DMS153 treated with DMSO at 0.1 percent for 48 hours (cell line): ENCODE measurements at regions not wholly inside any gene's neighbourhood (a gene's known extent, or its start where the extent isn't known, plus 50 kb on each side); places are given as distances from the start of the nearest gene placed in this dataset.
"Not testable (repeated sequence)": the region's sequence is repeated elsewhere in the genome, so short reads cannot be mapped to it uniquely, and the experiment has no call there.

ENCODE experiments used
- DNase-seq: peaks from one replicate; lab custom pipeline; 2025; ENCODE audit not compliant: unreplicated experiment; lab: John Stamatoyannopoulos, UW

- DNase-seq = no peak
These were observed 279.4 kb upstream of the TLE3 start for GRCh38 chr15:70376929-70377691.

GRCh38 chr15:70376031-70376928, 278.6 kb upstream of the TLE3 start:
- no peak for DNase-seq

- DNase-seq = no peak
These were observed 277.9 kb upstream of the TLE3 start for GRCh38 chr15:70375586-70375985.

DNA sequence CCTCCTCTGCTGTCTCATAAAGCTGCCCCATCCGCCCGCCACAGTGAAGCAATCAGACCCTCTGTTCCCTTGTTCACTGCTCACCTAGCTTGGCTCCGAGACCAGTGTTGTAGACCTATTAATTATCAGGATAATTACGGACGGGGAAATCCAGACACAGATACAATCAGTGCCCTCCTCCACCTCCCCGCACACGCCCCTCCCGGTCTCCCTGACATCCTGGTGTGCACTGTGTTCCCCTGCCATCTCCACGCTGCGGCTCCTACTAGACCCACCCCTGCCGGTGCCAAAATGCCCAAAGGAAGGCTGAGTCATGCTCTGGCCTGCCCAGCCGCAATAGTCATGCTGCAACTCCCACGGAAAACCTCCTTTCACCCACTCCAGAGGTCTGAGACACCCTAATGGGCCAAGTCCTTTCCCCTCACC, 277.3 kb upstream of the TLE3 start:
- no peak for DNase-seq

- DNase-seq = no peak
These were observed 276.4 kb upstream of the TLE3 start for GRCh38 chr15:70374096-70374495.

GRCh38 chr15:70373439-70373838, 275.7 kb upstream of the TLE3 start:
- DNase-seq = not testable (repeated sequence)

DNA sequence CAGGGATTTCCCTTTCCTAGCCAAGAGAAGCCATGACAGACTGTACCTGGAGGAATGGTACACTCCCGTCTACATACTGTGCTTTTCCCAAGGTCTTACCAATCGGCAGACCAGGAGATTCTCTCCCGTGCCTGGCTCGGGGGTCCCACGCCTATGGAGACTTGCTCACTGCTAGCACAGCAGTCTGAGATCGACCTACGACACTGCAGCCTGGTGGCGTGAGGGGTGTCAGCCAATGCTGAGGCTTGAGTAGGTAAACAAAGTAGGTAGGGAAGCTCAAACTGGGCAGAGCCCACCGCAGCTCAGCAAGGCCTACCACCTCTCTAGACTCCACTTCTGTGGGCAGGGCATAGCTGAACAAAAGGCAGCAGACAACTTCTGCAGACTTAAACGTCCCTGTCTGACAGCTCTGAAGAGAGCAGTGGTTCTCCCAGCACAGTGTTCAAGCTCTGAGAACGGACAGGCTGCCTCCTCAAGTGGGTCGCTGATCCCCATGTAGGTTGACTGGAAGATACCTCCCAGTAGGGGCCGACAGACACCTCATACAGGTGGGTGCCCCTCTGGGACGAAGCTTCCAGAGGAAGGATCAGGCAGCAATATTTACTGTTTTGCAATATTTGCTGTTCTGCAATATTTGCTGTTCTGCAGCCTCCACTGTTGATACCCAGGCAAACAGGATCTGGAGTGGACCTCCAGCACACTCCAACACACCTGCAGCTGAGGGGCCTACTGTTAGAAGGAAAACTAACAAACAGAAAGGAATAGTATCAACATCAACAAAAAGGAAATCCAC, 270.4 kb upstream of the TLE3 start:
- not testable (repeated sequence) for DNase-seq

DNA sequence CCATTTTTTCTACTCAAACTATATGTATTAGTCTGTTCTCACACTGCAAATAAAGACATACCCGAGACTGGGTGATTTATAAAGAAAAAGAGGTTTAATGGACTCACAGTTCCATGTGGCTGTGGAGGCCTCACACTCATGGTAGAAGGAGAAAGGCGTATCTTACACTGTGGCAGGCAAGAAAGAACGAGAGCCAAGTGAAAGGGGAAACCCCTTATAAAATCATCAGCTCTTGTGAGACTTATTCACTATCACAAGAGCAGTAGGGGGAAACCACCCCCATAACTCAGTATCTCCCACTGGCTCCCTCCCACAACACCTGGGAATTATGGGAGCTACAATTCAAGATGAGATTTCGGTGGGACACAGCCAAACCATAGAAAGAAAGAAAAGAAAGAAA, 266.3 kb upstream of the TLE3 start:
- DNase-seq = not testable (repeated sequence)

- DNase-seq = no peak
These were observed 265.2 kb upstream of the TLE3 start for GRCh38 chr15:70362886-70363285.

- DNase-seq = no peak
These were observed 264.6 kb upstream of the TLE3 start for GRCh38 chr15:70362350-70362749.

- DNase-seq = no peak
These were observed 264.2 kb upstream of the TLE3 start for GRCh38 chr15:70361891-70362290.

- no peak for DNase-seq
These were observed 263.4 kb upstream of the TLE3 start for GRCh38 chr15:70361106-70361505.

DNA sequence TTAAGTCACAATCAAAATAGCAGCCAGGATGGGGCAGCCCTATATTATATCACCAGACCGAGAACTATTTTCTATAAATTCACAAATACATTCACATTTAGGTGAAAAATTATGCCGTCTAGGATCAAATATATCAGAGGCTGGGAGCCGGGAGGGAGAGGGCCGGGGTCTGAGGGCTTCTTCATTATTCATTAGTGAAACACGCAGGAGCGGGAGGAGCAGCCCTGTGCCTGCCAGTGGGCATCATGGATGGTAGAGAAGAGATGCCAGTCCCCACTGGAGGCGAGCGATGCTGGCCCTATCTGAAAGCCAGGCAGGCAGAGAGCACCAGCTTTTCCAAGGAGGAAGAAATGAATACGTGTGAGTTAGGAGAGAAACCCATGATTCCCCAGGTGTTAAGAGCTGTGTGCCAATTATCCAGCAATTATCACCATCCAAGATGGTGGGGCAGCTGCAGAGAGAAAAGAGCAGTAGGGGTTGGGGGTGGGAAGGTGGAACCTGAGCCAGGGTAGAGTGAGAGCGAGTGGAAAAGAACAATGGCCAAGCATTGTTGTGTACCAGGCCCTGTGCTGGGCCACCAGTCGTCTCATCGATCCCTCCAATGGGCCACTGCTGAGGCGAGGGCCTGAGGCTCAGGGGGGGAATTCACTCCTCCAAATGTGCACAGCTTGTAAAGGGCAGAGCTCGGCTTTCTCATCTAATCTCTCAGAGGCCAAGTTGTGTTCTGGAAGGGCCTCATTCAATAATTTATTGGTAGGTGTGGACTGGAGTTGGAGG, 261.3 kb upstream of the TLE3 start:
- DNase-seq = no peak

- no peak for DNase-seq
These were observed 260.5 kb upstream of the TLE3 start for GRCh38 chr15:70358011-70358819.

- DNase-seq = no peak
These were observed 259.7 kb upstream of the TLE3 start for GRCh38 chr15:70357453-70357852.

DNA sequence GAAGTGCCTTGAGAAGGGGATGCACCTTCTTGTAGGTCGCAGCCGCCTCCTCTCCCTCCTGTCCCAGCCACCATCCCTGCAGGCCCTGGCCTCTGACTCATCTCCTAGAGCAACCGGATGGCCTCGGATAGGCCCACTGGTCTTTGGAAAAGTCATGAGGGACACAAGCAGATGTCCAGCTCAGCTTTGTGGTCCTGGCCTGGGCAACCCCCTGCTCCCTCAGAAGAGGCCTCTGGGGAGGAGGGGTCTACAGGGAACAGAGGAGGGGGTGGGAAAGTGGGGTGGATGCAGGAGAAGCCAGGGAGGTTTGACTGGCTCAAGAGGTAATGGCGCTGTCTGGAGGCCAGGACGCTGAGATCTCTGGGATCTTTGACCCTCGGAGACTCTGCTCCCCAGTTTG, 259.2 kb upstream of the TLE3 start:
- DNase-seq = no peak

DNA sequence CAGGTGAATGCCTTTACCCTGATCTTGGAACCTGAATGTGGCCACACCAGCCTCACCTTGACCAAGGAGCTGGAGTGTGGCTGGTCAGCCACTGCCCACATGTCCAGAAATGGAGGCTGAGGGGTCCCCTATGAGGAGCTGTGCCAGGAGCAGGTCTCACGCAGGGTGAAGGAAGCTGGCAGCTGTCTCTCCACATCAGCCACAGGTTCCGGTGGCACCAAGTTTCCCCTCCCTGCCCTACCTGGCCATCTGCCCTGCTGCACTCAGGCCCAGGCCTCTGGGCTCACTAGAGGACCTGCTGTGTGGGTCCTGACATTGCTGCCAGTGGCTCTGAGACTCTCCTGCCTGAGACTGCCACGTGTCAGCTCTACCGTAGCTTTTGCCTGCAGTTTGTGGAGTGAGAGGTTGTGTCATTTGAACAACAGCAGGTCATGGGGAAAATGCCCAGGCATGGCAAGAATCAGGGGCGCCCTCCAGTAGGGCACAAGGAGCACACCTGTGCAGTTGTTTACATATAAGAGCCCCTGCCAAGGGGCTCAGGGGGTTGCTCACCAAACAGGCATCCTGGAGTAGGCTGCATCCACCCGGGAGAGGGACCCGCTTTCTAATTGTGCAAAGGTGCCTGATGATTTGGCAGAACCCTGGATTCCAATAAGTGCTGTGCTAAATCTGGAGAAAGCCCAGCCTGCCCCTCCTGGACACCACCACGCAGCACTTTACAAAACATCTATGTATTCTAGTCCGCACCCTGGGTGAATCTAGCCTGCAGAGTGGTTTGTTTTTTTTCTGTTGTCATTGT, 258.5 kb upstream of the TLE3 start:
- DNase-seq = no peak

GRCh38 chr15:70355275-70355795, 257.6 kb upstream of the TLE3 start:
- DNase-seq = no peak
